GM12865 (cell line): ENCODE measurements at regions not wholly inside any gene's neighbourhood (a gene's known extent, or its start where the extent isn't known, plus 50 kb on each side); places are given as distances from the start of the nearest gene placed in this dataset.
A peak's percentile ranks its signal among the peaks of the same experiment; 100 is the strongest.
"Not testable (repeated sequence)": the region's sequence is repeated elsewhere in the genome, so short reads cannot be mapped to it uniquely, and the experiment has no call there.

Experiments
- DNase-seq: peaks from one replicate; pipeline ENCODE4 v3.0.0; 2010; ENCODE audit warnings: low read depth
- H3K4me3 ChIP-seq: 2 replicates; pipeline ENCODE4 v1.5.1; 2011; ENCODE audit warnings: mild to moderate bottlenecking, low read depth, low read length, control low read depth
- TF ChIP-seq, protein P1 (sequence below): IDR thresholded peaks from 2 replicates; pipeline ENCODE4 v1.5.1; 2011; ENCODE audit warnings: low read length, control low read depth, low read depth, inconsistent platforms; ENCODE audit not compliant: insufficient read depth; ENCODE audit errors: missing control alignments

DNA sequence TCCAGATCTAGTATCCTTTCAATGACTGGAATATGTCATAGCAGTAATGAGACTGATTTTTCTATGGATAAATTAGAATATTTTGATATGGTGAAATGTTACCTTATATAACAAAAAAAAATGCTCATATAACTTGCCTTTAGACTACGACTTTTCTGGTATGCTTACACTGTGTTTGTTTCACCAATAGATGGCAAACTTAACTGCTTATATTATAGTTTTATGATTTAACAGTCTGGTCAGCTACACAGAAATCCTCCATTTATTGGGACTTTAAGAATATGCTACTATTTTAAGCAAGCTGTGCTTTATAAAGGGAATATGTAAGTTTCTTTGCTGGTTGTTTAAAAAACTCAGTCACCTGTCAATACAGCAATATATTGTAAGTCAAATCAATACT, 205.6 kb downstream of the VGLL3 start:
- TF ChIP-seq, protein P1, sequence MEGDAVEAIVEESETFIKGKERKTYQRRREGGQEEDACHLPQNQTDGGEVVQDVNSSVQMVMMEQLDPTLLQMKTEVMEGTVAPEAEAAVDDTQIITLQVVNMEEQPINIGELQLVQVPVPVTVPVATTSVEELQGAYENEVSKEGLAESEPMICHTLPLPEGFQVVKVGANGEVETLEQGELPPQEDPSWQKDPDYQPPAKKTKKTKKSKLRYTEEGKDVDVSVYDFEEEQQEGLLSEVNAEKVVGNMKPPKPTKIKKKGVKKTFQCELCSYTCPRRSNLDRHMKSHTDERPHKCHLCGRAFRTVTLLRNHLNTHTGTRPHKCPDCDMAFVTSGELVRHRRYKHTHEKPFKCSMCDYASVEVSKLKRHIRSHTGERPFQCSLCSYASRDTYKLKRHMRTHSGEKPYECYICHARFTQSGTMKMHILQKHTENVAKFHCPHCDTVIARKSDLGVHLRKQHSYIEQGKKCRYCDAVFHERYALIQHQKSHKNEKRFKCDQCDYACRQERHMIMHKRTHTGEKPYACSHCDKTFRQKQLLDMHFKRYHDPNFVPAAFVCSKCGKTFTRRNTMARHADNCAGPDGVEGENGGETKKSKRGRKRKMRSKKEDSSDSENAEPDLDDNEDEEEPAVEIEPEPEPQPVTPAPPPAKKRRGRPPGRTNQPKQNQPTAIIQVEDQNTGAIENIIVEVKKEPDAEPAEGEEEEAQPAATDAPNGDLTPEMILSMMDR, result no peak
- no peak overlapping the region for H3K4me3 ChIP-seq
- DNase-seq, result no peak

DNA sequence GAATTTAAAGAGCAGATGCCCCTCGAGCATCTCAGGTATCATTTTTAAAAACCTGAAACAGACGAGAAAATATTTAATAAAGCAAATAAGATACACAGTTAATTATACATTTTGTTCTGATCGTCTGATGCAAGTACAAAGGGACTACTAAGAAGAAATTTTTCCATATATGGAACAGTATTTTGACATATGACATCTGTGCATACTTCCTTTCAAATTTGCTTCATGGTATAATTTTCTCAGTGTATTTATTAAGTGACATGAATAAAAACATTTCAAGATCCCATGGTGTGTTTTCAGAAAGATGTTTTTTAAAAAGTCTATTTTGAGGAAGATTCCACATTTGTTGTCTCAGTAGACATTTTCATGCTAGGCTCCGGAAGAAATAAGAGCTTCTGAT, 208.1 kb downstream of the VGLL3 start:
- DNase-seq, result no peak
- no peak overlapping the region for H3K4me3 ChIP-seq
- TF ChIP-seq, protein P1, result no peak

DNA sequence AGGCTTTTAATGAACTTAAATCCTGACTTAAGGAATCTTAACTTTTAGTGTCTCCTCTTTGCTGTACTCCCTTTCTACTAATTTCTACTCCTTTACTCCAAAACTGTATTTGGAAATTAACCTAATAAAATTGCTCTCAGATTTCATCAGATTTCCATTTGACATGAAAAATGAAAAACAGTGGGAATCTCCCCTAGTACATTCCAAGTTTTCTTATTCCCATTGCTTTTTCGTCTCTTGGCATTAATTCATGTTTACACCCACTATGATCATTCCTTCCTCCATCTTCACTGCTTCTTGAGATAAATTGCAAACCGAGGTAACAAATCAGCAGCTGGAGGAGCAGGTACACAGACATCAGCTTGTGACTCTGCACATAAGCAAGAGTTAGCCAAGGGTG, 208.7 kb downstream of the VGLL3 start:
- TF ChIP-seq, protein P1, result no peak
- DNase-seq, result no peak
- no peak overlapping the region for H3K4me3 ChIP-seq

DNA sequence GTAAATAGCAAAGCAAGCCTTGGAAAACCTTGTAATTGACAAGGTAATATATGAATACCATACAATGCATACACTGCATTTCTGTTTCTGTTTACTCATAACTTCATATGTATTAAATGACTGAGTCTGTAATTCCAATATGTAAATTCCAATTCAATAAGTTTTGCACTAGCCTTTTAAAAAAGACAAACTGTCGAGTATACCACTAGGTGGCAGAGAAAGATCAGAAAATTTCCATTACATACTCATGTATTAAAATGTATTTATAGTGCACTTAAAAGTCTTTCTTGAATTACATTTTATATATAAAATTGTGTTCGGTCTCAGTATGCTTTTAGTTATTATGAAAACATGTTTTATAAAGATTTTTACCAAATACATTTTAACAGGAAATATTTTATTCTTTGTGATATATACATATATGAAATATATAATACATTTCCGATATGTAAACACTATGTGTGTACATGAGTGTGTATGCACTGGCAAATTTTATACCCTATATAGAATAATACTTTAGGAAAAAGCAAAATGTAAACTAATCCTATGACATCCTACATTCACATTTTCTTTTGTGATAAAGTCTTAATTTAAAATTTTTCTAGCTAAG, 216.8 kb downstream of the VGLL3 start:
- no peak overlapping the region for H3K4me3 ChIP-seq
- peak; percentile 14 for DNase-seq
- TF ChIP-seq, protein P1, result peak; percentile 6

DNA sequence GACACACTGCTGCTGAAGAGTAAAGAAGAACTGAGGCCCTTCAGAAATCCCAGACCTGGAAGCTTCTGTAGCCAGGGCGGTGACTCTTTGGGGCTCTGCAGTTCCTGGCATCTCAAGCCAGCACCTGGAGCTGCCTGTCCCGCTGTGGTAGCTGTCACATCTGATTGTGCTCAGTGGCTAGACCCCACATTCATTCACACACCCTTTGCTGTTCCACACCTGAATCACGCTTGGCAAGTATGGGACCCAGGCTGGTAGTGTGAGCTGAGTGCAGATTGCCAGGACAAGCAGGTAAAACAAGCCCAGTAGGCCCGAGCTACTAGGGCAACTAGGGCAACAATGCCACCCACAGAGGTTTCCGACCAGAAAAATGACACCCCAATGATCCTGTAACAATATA, 218.2 kb downstream of the VGLL3 start:
- TF ChIP-seq, protein P1, result no peak
- H3K4me3 ChIP-seq, result no peak overlapping the region
- no peak for DNase-seq

DNA sequence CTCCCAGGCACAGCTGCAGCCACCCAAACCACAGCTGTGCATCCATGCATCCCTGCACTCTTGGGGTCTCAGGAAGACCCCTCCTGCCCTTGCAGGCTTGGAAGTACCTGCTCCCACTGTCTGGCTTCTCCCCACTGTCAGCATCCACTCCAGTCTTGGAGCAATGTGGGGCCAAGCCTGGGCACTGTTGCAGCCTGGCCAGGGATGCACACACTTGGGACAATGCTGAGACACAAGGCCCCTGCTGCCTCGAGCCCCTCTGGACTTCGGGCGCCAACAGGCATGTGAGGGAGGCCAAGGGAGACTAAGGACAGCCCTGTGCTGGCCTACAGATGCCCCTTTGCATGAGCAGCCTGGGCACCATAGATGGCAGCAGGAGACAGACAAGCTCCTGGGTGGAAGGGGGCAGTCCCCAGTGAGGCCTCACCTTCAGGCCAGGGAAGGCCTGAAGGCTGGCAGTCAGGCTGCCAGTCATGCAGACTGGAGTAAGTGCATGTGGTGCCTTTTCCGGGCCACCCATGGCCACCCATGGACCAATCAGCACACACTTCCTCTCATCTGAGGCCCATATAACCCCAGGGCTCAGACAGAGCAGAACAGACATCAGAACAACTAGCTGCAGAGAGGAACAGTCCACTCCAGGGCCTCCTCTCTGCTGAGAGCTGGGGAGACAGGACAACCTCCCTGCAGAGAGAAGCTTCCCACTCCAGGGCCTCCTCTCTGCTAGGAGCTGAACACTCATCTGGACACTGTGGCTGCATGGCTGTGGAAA, 219.0 kb downstream of the VGLL3 start:
- TF ChIP-seq, protein P1, result no peak
- DNase-seq, result peak; percentile 1

DNA sequence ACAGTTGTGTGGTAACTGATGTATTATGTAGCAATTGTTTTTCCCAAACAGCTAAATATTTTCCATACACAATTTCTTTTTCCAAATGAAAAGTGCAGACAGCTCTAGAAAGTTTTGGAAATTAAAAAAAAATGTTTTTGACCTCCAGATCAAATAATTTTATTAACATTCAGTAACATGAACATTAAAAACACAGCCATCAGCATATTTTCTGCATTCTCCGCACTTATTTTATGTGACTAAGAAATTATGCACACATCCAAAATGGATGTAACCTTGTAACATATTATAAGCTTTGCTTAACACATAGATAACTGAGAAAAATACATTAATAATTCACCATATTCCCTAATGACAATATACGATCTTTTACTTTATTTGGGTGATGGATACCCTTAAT, 224.6 kb downstream of the VGLL3 start:
- no peak for DNase-seq
- H3K4me3 ChIP-seq, result no peak overlapping the region
- TF ChIP-seq, protein P1, result no peak

More for the DNA sequence above, 219.0 kb downstream of the VGLL3 start:
- no peak overlapping the region for H3K4me3 ChIP-seq

DNA sequence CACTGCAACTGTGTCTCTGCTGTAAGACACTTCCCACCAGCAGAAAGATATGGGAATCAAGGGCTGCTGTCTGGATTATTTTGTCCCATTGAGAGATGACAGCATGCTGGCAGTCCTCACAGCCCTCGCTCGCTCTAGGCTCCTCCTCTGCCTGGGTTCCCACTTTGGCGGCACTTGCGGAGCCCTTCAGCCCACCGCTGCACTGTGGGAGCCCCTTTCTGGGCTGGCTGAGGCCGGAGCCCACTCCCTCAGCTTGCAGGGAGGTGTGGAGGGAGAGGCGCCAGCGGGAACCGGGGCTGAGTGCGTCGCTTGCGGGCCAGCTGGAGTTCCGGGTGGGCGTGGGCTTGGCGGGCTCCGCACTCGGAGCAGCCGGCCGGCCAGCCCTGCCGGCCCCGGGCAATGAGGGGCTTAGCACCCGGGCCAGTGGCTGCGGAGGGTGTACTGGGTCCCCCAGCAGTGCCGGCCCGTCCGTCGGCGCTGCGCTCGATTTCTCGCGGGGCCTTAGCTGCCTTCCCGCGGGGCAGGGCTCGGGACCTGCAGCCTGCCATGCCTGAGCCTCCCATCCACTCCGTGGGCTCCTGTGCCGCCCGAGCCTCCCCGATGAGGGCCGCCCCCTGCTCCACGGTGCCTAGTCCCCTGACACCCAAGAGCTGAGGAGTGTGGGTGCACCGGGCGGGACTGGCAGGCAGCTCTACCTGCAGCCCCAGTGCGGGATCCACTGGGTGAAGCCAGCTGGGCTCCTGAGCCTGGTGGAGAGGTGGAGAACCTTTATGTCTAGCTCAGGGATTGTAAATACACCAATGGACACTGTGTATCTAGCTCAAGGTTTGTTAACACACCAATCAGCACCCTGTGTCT, 233.4 kb downstream of the VGLL3 start:
- not testable (repeated sequence) for H3K4me3 ChIP-seq, DNase-seq
